ENCODE measurements at regions not wholly inside any gene's neighbourhood (a gene's known extent, or its start where the extent isn't known, plus 50 kb on each side); places are given as distances from the start of the nearest gene placed in this dataset.

- no peak for DNase-seq (ENCODE audit: low spot score)
Observed at GRCh38 chr2:211237586-211238275, 681.3 kb downstream of the CPS1 start.

DNA sequence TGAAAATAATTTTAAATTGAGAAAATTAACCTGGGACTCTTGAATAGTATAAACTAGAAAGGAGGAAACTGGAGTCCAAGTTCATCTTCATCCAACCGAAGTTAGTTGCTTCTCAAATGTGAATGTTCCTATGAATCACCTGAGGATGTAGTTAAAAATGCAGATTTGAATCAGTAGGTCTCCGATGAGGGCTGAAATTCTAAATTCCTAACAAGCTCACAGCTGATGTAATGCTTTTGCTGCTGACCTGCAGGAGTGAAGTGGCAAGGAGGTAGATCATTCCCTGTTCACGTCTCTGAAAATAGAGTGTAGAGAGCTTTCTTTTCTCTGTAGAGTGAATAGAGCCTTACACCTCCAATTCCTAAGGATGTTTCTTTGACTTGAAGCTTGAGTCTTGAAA, 685.5 kb downstream of the CPS1 start:
- no peak for DNase-seq (ENCODE audit: low spot score)

DNA sequence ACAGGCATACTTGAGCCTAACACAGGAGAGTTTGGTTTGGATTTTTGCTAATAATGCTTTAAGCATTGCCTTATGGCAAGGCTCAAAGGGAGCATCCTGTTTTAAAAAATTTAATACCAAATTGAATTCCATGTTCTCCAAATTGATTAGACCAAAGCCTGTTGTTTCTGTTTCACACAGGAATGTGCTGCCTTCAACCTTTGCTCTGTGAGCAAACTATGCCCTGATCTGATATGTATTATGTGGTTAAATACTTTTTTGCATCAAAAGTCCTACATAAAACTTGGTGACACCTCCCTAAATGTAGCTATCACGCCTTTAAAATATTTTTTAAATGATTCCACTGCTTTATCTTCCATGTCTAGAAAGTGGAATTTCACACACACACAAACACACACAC, 691.4 kb downstream of the CPS1 start:
- DNase-seq (ENCODE audit: low spot score): no peak

DNA sequence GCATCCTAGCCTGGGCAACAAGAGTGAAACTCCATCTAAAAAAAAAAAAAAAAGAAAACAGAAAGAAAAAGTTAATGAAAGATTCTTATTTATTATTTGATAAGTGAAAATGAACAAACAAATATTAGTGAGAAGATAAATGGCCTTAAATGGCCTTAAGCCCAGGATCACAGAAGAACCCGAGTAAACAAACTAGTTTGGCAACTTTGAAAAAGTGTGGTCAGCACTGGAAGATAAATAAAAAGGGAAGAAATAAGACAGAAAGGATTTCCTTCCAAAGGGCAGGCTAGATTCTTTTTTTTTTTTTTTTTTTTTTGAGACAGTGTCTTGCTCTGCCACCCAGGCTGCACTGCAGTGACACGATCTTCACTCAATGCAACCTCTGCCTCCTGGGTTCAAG, 692.4 kb downstream of the CPS1 start:
- no peak for DNase-seq (ENCODE audit: low spot score)

DNA sequence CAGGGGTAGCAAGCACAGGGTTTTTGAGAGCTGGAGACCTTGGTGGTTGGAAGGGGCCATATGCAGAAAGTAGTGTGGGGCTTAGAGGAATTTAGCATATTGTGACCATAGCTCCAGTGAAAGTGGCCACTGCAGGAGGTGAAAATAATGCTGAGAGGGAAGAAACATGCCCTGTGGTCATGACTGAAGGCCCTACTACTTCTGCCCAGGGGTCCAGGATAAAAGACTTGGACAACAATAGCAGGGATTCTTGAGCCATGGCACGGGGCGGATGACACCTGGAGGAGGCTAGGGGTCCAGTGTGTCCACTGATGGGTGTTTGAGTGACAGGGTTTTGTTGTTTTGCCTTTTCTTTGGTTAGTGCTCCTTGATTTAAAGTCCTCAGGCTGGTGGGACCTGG, 694.6 kb downstream of the CPS1 start:
- no peak for DNase-seq (ENCODE audit: low spot score)

- no peak for DNase-seq (ENCODE audit: low spot score)
Observed at GRCh38 chr2:211258646-211259335, 702.4 kb downstream of the CPS1 start.

DNA sequence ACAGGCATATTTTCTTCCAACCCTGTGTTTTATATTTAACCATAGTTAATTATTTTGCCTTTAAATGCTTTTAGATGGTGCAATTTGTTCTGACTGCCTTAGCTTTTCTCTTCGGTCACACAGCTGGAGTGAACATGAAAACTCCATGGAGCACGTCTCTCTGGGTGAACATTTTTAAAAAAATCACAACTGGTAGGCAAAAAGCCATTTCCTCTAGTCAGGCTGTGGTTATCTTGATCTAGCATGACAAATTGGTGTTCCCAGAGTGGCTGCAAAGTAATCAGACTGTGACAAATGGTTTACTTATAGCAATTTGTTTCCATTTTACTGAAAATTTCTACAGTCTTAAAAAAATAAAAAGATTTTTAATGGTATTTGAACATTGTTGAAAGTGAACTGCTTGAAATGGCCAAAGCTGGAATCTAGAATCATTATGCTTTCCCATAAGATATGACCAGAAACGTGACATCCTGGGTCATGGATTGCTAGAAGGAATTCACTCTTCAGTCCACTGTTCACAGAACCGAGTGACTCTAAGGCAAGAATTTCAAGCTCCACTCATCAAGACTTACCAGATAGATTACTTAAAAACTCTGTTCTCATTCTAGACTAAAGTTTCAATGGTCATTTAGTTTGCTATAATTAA, 703.6 kb downstream of the CPS1 start:
- no peak for DNase-seq (ENCODE audit: low spot score)

- DNase-seq (ENCODE audit: low spot score): no peak
Observed at GRCh38 chr2:211270257-211270656, 713.9 kb downstream of the CPS1 start.

DNA sequence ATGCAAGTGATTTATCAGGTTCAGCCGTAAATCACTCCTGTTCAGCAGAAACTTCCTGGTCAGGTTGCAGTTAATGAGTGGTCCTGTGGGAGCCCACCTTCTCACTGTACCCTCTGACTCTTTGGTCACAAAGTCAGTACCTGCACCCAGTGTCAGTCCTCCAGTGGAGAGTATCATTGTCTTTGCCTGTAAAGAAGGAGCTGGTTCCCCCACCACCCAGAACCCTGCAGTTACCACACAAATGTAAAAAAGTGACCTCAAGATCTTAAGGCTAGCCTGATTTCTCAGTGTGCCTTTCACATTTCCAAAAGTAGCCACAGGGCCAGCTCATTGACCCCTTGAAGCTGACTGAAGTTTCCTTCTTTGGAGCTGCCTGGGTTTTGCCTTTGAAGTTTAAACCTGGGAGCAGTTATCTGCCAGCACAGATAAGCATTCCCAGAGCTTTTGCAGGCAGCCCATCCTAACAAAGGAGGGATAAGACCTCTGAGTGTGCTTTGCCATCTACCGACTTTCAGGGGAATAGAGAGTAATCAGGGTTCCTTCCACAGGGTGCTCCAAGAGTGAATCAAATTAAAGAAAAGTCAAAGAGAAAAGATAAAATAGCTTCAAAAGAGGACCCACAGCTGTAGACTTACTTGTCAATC, 725.2 kb downstream of the CPS1 start:
- no peak for DNase-seq (ENCODE audit: low spot score)

DNA sequence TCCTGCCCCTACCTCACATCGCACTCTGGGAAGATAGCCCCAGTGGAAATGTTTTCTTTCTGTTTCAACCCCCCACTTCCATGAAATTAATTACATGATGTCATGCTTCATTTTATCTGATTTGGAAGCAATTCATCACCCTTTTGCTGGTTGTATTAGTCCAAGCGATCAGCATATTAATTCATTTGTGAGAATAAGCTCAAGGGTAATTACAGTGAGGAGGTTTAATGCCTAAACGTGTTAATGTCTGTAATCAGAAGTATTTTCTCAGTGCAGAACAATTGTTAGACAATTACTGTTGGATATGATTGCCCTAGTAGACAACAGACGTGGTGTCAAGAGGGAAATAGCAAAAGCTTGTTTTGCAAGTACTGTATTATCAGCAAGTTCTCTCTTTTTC, 746.3 kb downstream of the CPS1 start:
- no peak for DNase-seq (ENCODE audit: low spot score)

DNA sequence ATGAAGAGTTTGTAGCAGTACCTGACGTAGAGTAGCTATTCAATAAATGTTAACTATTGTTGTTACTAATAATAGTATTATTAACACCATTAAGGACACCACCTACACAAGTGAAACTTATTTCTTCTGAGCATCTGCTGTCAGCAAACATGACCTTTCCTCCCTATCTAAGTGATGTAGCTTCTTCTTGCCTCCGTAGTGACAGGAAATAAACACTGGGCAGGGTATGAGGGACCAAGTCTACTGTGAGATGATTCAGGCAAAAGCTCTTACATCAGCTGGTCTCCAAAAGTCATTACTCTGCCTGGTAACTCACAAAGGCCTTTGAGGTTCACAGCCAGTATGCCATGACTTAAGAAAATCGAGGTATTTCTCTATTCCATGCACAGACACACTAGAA, 750.5 kb downstream of the CPS1 start:
- no peak for DNase-seq (ENCODE audit: low spot score)
